MM.1S (cell line): ENCODE measurements at regions not wholly inside any gene's neighbourhood (a gene's known extent, or its start where the extent isn't known, plus 50 kb on each side); places are given as distances from the start of the nearest gene placed in this dataset.

Experiments
- DNase-seq: peaks from one replicate; pipeline ENCODE4 v3.0.0-alpha.2; 2015
- H2AFZ ChIP-seq: fragments of 300-600 bp; sonication (generic); 2 replicates; pipeline ENCODE4 v1.6.0; 2016; ENCODE audit warnings: antibody characterized with exemption, low read length
- H3F3A ChIP-seq: fragments of 300-600 bp; sonication (generic); 2 replicates; pipeline ENCODE4 v1.6.1; 2016; ENCODE audit warnings: mild to moderate bottlenecking, antibody characterized with exemption, low read length, moderate library complexity, mixed read lengths; ENCODE audit not compliant: insufficient read depth
- H3K27ac ChIP-seq: fragments of 300-600 bp; sonication (generic); 2 replicates; pipeline ENCODE4 v1.5.1; 2016; ENCODE audit warnings: mild to moderate bottlenecking, low read length
- H3K27me3 ChIP-seq: fragments of 300-600 bp; sonication (generic); replicated peaks from 2 replicates; pipeline ENCODE4 v1.6.0; 2016; ENCODE audit warnings: low read length; ENCODE audit not compliant: insufficient read depth
- H3K36me3 ChIP-seq: fragments of 300-600 bp; sonication (generic); replicated peaks from 2 replicates; pipeline ENCODE4 v1.6.1; 2016; ENCODE audit warnings: mild to moderate bottlenecking, low read length, mixed read lengths; ENCODE audit not compliant: insufficient read depth
- H3K4me1 ChIP-seq: fragments of 300-600 bp; sonication (generic); 2 replicates; pipeline ENCODE4 v1.6.1; 2016; ENCODE audit warnings: low read length, mixed read lengths
- H3K4me2 ChIP-seq: fragments of 300-600 bp; sonication (generic); 2 replicates; pipeline ENCODE4 v1.6.0; 2016; ENCODE audit warnings: low read depth, low read length
- H3K4me3 ChIP-seq: fragments of 300-600 bp; sonication (generic); 2 replicates; pipeline ENCODE4 v1.5.1; 2016; ENCODE audit warnings: low read length, mixed read lengths
- H3K79me2 ChIP-seq: fragments of 300-600 bp; sonication (generic); 2 replicates; pipeline ENCODE4 v1.6.1; 2016; ENCODE audit warnings: mixed run types, low read length, mixed read lengths
- H3K9ac ChIP-seq: fragments of 300-600 bp; sonication (generic); 2 replicates; pipeline ENCODE4 v1.6.1; 2016; ENCODE audit warnings: low read length, mixed read lengths
- H3K9me2 ChIP-seq: fragments of 300-600 bp; sonication (generic); replicated peaks from 2 replicates; pipeline ENCODE4 v1.6.1; 2016; ENCODE audit warnings: mild to moderate bottlenecking, low read length, mixed read lengths; ENCODE audit not compliant: insufficient read depth
- H3K9me3 ChIP-seq: fragments of 300-600 bp; sonication (generic); replicated peaks from 2 replicates; pipeline ENCODE4 v1.6.1; 2016; ENCODE audit warnings: mild to moderate bottlenecking, low read length, mixed read lengths; ENCODE audit not compliant: insufficient read depth
- H4K20me1 ChIP-seq: fragments of 300-600 bp; sonication (generic); 2 replicates; pipeline ENCODE4 v1.6.1; 2016; ENCODE audit warnings: mild to moderate bottlenecking, low read length, moderate library complexity, mixed read lengths; ENCODE audit not compliant: insufficient read depth
- CTCF ChIP-seq: fragments of 300-600 bp; sonication (generic); IDR thresholded peaks from 2 replicates; pipeline ENCODE4 v1.5.1; 2016; ENCODE audit warnings: antibody characterized with exemption, low read length, mixed read lengths
- EZH2 ChIP-seq: fragments of 300-600 bp; sonication (generic); optimal IDR thresholded peaks from 2 replicates; pipeline ENCODE3; 2017; ENCODE audit warnings: low read depth, mild to moderate bottlenecking, antibody characterized with exemption, low read length, mixed read lengths
- EZH2phosphoT487 ChIP-seq: fragments of 300-600 bp; sonication (generic); IDR thresholded peaks from 2 replicates; pipeline ENCODE4 v1.6.1; 2018; ENCODE audit warnings: antibody characterized with exemption, low read length

- H3K79me2 ChIP-seq, result no peaks in the 10 kb centered on the region
Observed at GRCh38 chr6:54445207-54445606, 137.0 kb downstream of the TINAG start.

DNA sequence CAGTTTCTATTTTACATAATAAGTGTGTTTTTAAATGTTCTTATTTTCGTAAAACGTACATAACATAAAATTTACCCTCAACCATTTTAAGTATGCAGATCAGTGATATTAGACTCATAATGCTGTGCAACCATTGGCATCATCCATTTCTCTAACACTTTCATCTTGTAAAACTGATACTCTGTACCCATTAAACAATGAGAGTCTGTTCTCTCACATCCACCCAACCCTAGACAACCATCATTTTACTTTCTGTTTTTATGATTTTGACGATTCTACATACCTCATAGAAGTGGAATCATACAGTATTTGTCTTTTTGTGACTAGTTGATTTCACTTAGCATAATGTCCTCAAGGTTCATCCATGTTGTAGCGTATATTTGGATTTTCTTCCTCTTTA lies 140.4 kb downstream of the TINAG start:
- H3F3A ChIP-seq, result no peaks in the 10 kb centered on the region
- H3K4me1 ChIP-seq, result no peaks in the 10 kb centered on the region
- no peak overlapping the region for H3K27ac ChIP-seq
- no peaks in the 10 kb centered on the region for H3K9me3 ChIP-seq
- H3K9me2 ChIP-seq, result no peaks in the 10 kb centered on the region
- no peaks in the 10 kb centered on the region for H4K20me1 ChIP-seq
- H3K27me3 ChIP-seq, result no peaks in the 10 kb centered on the region
- no peak for TF ChIP-seq EZH2
- TF ChIP-seq CTCF, result no peak
- no peak for TF ChIP-seq EZH2phosphoT487
- no peak overlapping the region for H3K4me3 ChIP-seq
- no peak for DNase-seq
- H3K9ac ChIP-seq, result no peak overlapping the region
- H3K79me2 ChIP-seq, result no peaks in the 10 kb centered on the region
- H2AFZ ChIP-seq, result no peak overlapping the region
- no peaks in the 10 kb centered on the region for H3K36me3 ChIP-seq
- no peak overlapping the region for H3K4me2 ChIP-seq

More at GRCh38 chr6:54445207-54445606, 137.0 kb downstream of the TINAG start:
- no peak overlapping the region for H3K9ac ChIP-seq
- no peaks in the 10 kb centered on the region for H3K27me3 ChIP-seq
- H3K9me2 ChIP-seq, result no peaks in the 10 kb centered on the region
- no peaks in the 10 kb centered on the region for H3K36me3 ChIP-seq
- no peaks in the 10 kb centered on the region for H3K9me3 ChIP-seq
- H4K20me1 ChIP-seq, result no peaks in the 10 kb centered on the region
- DNase-seq, result no peak
- no peak overlapping the region for H3K4me2 ChIP-seq
- H3K4me1 ChIP-seq, result no peaks in the 10 kb centered on the region
- TF ChIP-seq EZH2phosphoT487 (no peak), EZH2 (no peak), CTCF (no peak)
- H3F3A ChIP-seq, result no peaks in the 10 kb centered on the region
- H3K4me3 ChIP-seq, result no peak overlapping the region
- H3K27ac ChIP-seq, result no peak overlapping the region
- H2AFZ ChIP-seq, result no peak overlapping the region

GRCh38 chr6:54451516-54451915 lies 143.3 kb downstream of the TINAG start:
- Histone ChIP-seq H3K27me3 (no peaks in the 10 kb centered on the region), H3K9me3 (no peaks in the 10 kb centered on the region), H3K36me3 (no peaks in the 10 kb centered on the region), H4K20me1 (no peaks in the 10 kb centered on the region), H3K79me2 (no peaks in the 10 kb centered on the region), H3K4me2 (no peak overlapping the region), H3K4me3 (no peak overlapping the region), H3K27ac (no peak overlapping the region), H3K4me1 (no peaks in the 10 kb centered on the region), H3K9ac (no peak overlapping the region), H3F3A (no peaks in the 10 kb centered on the region), H2AFZ (no peak overlapping the region), H3K9me2 (no peaks in the 10 kb centered on the region)
- DNase-seq, result no peak
- no peak for TF ChIP-seq EZH2phosphoT487
- TF ChIP-seq CTCF, result no peak
- no peak for TF ChIP-seq EZH2
